Heart left ventricle (tissue), 16 donors: ENCODE measurements at regions not wholly inside any gene's neighbourhood (a gene's known extent, or its start where the extent isn't known, plus 50 kb on each side); places are given as distances from the start of the nearest gene placed in this dataset.

Experiments
- ATAC-seq, 4 donors: fragments of 200-7000 bp; cut with Tn5 transposase; one replicate each; pipeline ENCODE4 v1.9.1; 2020 to 2022; ENCODE audit warnings: moderate library complexity in 4 of 4, mild to moderate bottlenecking in 3 of 4, moderate number of reproducible peaks in 1 of 4
- DNase-seq, 5 donors: peaks; one replicate each; pipeline ENCODE4 v3.0.0-alpha.2; 2020
- H3K27ac ChIP-seq, 12 donors: fragments of 200-600 bp; sonication (generic) in 4 of 12; one replicate each; pipeline versions ENCODE4 v1.5.0 to v1.8.0; 2016 to 2022; ENCODE audit warnings: mild to moderate bottlenecking in 2 of 12
- H3K27me3 ChIP-seq, 9 donors: fragments of 200-600 bp; sonication (generic) in 2 of 9; one replicate each; pipeline versions ENCODE4 v1.5.1 to v1.8.0; 2016 to 2022; ENCODE audit warnings: mild to moderate bottlenecking in 3 of 9
- H3K36me3 ChIP-seq, 9 donors: fragments of 200-600 bp; sonication (generic) in 2 of 9; one replicate each; pipeline versions ENCODE4 v1.5.0 to v1.8.0; 2018 to 2022; ENCODE audit warnings: mild to moderate bottlenecking in 2 of 9
- H3K4me1 ChIP-seq, 12 donors: fragments of 200-600 bp; sonication (generic) in 4 of 12; one replicate each; pipeline versions ENCODE4 v1.5.0 to v1.8.0; 2016 to 2022; ENCODE audit warnings: mild to moderate bottlenecking in 3 of 12
- H3K4me3 ChIP-seq, 12 donors: fragments of 200-600 bp; sonication (generic) in 4 of 12; one replicate each; pipeline versions ENCODE4 v1.5.0 to v1.8.0; 2017 to 2022; ENCODE audit warnings: mild to moderate bottlenecking in 9 of 12, moderate library complexity in 4 of 12
- H3K9me3 ChIP-seq, 12 donors: fragments of 200-600 bp; sonication (generic) in 4 of 12; one replicate each; pipeline versions ENCODE4 v1.5.0 to v1.8.0; 2016 to 2022; ENCODE audit warnings: mild to moderate bottlenecking in 1 of 12
- POLR2A ChIP-seq, 2 donors: fragments of 450-650 bp; IDR thresholded peaks; one replicate each; pipeline ENCODE4 v1.6.1; 2017; ENCODE audit warnings: antibody characterized with exemption in 2 of 2, mild to moderate bottlenecking in 2 of 2, moderate library complexity in 2 of 2
- WGBS, 4 donors: extraction: QIAGEN DNeasy Blood & Tissue Kit in 2 of 4; methylation state at CpG; one replicate each; pipeline versions ENCODE4 v1.1.5 to v1.1.7; 2013 to 2018; 5-methylcytosine and 5-hydroxymethylcytosine counted together
- intact Hi-C, 10 donors: fragments of 100-400 bp; cut with DNase I; formaldehyde crosslinking; loops; one replicate each; pipeline versions ENCODE4 v1.11.1 to v1.14.2; 2022
- TF ChIP-seq, protein P1 (sequence below), 12 donors: fragments of 200-600 bp; sonication (generic) in 4 of 12; IDR thresholded peaks; one replicate each; pipeline versions ENCODE4 v1.5.0 to v1.8.0; 2018 to 2022; ENCODE audit warnings: antibody characterized with exemption in 12 of 12, mild to moderate bottlenecking in 5 of 12
- donor health status: ischemic (EF 13 %, LVEDD 7.1; RV severe dilation, severe dysfunction).
- donor health status: healthy with polysubstance abuse.
- donor health status: DM: no; HTN: yes; CAD: no.
- donor health status: DM: no; HTN: no; CAD: no.
- donor health status: ischemic (EF 25% LVEDD 6.9; RV normal size, moderate dysfunction).
- donor health status: ischemic (EF 25% LVEDD 5.7; RV mildly dilated, moderate dysfunction).
- donor health status: healthy.
- donor health status: DM: yes; HTN: yes; CAD: no.
- donor health status: ischemic (EF 35%, LVEDD 5.7; RV mildly dilated, moderate dysfunction).
- donor health status: nonischemic (EF 11% LVEDD 7.7; RV severe dilation, severe dysfunction).
- donor health status: DM: yes; HTN: yes; CAD: no.
- donor health status: PGD.
- donor health status: ischemic (EF 29% LVEDD 5.4; RV normal size, mild dysfunction).
- donor health status: nonischemic (EF 23%, LVEDD 6.1; RV moderate dilation, normal function).

DNA sequence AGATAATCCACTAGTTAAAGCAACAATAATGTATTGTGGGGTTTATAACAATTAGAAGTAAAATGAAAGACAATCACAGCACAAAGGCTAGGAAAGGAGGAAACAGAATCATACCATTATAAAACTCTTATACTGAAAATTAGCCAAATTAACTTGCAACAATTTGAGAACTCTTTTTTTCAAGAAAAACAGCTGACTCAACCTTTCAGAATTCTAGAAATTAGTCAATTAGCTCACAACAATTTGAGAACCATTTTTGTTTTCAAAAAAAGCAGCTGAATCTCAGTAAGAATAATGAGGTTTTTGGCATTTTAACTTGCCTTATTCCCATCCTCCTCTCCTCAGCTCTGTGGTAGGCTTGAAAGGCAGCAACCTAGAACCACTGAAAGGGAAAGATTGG, 269.9 kb downstream of the NPR3 start:
- H3K36me3 ChIP-seq, result no peaks in the 10 kb centered on the region
- H3K9me3 ChIP-seq, result peaks cover 0 to 9% (median 0%) of the 10 kb centered on the region in 12 donors
- no peak for DNase-seq
- no peaks in the 10 kb centered on the region for H3K27me3 ChIP-seq
- TF ChIP-seq, protein P1, sequence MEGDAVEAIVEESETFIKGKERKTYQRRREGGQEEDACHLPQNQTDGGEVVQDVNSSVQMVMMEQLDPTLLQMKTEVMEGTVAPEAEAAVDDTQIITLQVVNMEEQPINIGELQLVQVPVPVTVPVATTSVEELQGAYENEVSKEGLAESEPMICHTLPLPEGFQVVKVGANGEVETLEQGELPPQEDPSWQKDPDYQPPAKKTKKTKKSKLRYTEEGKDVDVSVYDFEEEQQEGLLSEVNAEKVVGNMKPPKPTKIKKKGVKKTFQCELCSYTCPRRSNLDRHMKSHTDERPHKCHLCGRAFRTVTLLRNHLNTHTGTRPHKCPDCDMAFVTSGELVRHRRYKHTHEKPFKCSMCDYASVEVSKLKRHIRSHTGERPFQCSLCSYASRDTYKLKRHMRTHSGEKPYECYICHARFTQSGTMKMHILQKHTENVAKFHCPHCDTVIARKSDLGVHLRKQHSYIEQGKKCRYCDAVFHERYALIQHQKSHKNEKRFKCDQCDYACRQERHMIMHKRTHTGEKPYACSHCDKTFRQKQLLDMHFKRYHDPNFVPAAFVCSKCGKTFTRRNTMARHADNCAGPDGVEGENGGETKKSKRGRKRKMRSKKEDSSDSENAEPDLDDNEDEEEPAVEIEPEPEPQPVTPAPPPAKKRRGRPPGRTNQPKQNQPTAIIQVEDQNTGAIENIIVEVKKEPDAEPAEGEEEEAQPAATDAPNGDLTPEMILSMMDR (IDR thresholded peaks at IDR 0.05), result no peak
- TF ChIP-seq POLR2A (IDR thresholded peaks at IDR 0.05), result no peak
- intact Hi-C loops, result no loop called here
- no peak for ATAC-seq
- H3K27ac ChIP-seq, result no peak overlapping the region
- no peaks in the 10 kb centered on the region for H3K4me1 ChIP-seq
- H3K4me3 ChIP-seq, result no peak overlapping the region

DNA sequence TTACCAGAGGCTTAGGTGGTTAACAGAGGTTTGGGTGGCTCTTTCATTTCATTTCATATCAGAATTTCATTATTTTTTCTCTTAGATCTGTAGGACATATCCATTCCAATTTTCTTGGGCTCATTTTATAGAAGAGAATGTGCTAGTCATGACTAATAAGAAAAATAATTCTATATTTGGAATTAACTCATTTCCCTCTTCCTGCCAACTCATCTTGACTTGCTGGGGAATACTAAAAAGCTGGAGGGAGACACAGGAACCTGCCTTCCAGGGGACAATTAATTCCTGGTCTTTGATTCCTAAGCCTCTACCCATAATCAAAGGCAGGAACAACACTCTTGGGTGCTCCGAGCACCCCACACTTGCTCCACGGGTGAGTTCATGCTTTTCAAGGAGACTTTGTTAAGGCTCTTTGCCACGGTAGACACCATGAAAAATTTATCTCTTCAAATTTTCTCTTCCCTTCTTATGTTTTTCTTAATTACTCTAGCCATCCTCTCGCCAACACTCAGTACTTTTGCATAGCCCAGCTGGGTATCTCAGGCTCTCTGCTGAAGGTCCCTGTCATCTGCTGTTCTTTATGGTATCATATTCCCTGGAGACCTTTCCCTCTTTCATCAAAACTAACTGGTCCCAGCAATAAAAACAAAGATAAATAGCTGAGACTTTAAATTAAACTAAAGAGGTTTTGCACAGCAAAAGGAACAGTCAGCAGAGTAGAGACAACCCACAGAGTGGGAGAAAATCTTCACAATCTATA, 273.9 kb downstream of the NPR3 start:
- WGBS, 4 donors, result 71 to 79% (median 76%) methylated on average over 4 of the region's 4 CpGs
- H3K4me3 ChIP-seq, result no peak overlapping the region
- DNase-seq (no peak), ATAC-seq (no peak)
- TF ChIP-seq, protein P1 (IDR thresholded peaks at IDR 0.05), result no peak
- TF ChIP-seq POLR2A (IDR thresholded peaks at IDR 0.05), result no peak
- no peaks in the 10 kb centered on the region for H3K4me1 ChIP-seq
- no peaks in the 10 kb centered on the region for H3K27me3 ChIP-seq
- H3K36me3 ChIP-seq, result no peaks in the 10 kb centered on the region
- peaks cover 0 to 9% (median 0%) of the 10 kb centered on the region in 12 donors for H3K9me3 ChIP-seq
- H3K27ac ChIP-seq, result no peak overlapping the region
- intact Hi-C loops, result no loop called here

DNA sequence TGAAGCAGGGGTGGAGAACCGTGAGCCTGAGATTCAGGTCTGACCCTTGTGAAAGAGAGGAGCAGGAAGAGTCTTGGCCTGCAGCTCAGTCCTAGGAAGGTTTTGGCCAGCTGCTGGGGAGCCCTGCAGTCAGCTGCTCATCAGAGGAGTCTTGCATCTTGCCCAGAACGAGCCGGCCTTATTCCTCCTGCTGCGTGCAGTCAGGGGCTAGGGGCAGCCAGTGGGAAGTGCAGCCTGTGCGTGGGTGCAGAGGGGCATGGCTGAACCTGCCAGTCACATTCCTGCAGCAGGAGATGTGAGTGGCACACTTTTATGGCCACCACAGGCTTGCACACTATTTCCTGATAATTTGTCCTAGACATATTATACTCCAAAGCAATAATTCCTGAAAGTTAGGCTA, 278.7 kb downstream of the NPR3 start:
- WGBS, 4 donors, result 65 to 87% (median 69%) methylated on average over 5 of the region's 5 CpGs
- TF ChIP-seq, protein P1 (IDR thresholded peaks at IDR 0.05), result no peak
- TF ChIP-seq POLR2A (IDR thresholded peaks at IDR 0.05), result no peak
- ATAC-seq (no peak), DNase-seq (peak in 1 of 5 donors; percentile 17)
- Histone ChIP-seq H3K4me1 (no peaks in the 10 kb centered on the region), H3K4me3 (no peak overlapping the region), H3K36me3 (no peaks in the 10 kb centered on the region), H3K9me3 (no peaks in the 10 kb centered on the region), H3K27ac (no peak overlapping the region), H3K27me3 (no peaks in the 10 kb centered on the region)
- intact Hi-C loops, result no loop called here

DNA sequence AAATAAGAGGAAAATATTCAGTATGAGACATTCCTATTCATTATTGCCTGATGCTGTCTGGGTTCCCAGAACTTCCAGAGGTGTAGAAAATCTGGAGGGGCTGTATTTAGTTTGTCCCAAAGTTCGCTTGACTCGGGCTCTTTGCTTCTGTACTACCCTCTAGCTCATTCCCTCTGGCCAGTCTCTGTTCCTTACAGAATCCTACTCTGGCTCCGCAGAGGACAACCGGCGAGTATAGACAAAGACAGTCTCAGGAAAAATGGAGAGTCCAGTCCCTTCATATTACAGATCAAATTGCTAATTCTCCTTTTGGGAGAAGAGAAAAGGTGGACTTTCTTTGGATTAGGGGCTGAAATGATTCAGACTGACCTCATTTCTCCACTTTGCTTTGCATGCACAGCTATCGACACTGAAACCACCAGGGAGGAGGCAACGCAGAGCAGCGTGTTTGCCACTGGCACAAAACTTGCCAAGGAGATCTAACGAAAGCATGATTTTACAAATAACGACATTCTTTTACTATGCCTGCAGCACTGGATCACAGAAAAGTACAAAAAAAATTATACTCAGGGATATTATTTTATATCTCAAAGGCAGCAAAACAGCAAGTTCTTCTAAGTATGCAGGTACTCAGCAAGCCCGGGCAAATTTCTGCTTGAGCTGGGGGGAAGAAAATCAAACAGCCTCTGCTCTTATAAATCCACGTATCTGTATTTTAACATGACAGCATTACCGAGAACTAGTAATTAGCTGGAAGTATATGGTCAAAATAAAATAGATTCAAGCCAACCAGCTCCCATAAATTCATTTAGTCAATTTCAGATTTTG, 279.7 kb downstream of the NPR3 start:
- no peak overlapping the region for H3K4me3 ChIP-seq
- no peak for ATAC-seq

More for the DNA sequence above, 279.7 kb downstream of the NPR3 start:
- WGBS, 4 donors, result 80 to 87% (median 81%) methylated on average over 13 of the region's 13 CpGs
- H3K27ac ChIP-seq, result no peak overlapping the region
- no peaks in the 10 kb centered on the region for H3K27me3 ChIP-seq
- DNase-seq, result no peak
- no peak for TF ChIP-seq POLR2A (IDR thresholded peaks at IDR 0.05)
- TF ChIP-seq, protein P1 (IDR thresholded peaks at IDR 0.05), result no peak
- no peaks in the 10 kb centered on the region for H3K4me1 ChIP-seq
- no peaks in the 10 kb centered on the region for H3K9me3 ChIP-seq
- intact Hi-C loops, result no loop called here
- H3K36me3 ChIP-seq, result no peaks in the 10 kb centered on the region
